GM13976 (cell line): ENCODE measurements at regions not wholly inside any gene's neighbourhood (a gene's known extent, or its start where the extent isn't known, plus 50 kb on each side); places are given as distances from the start of the nearest gene placed in this dataset.

Experiments used
- DNase-seq: peaks from one replicate; pipeline ENCODE4 v3.0.0; 2012; ENCODE audit warnings: low spot score
- in situ Hi-C: fragments of 300-500 bp; cut with MboI; formaldehyde crosslinking; loops from one replicate; pipeline ENCODE4 v1.12.0; 2022; ENCODE audit warnings: low sequenced_read_pairs, mixed read lengths, inconsistent platforms; ENCODE audit not compliant: unreplicated experiment
- TF ChIP-seq, protein P1 (sequence below): IDR thresholded peaks from 2 replicates; pipeline ENCODE4 v1.5.1; 2012; ENCODE audit warnings: borderline replicate concordance, mild to moderate bottlenecking; ENCODE audit not compliant: insufficient read depth; ENCODE audit errors: extremely low read depth, missing control alignments, control extremely low read depth

DNA sequence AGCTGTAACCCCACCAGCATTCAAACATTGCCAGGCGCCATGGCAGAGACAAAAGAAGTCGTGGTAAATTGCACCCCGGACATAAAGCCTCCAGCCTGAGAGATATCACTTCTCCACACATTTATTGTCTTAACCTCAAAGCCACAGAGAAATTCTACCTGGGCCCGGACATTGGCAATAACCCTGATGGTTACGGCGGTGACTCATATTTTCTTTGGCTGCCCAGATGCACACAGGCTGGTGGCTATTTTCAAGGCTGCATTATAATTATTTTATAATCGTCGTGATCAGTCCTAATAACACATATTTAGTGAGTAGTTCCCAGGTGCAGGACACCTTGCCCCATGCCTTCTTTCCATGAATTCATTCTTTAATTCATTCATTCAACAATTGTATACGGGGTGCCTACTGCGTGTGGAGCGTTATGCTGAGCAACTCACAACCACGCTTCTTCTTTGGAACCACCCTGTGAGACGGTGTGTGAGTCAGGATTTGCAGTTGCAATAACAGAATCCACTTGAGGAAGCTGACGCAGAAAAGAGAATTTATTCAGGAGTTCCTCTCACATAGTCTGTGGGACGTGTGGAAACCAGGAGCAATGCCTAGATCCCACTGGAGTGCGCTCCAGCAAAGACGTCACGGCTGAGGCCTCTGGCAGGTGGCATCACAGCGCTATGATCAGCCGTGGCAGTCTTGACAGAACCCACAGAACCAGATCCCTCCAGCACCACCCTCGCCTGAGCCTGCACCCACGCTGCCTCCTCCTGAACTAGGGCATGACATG is 245.7 kb downstream of the FOXL1 start:
- in situ Hi-C loops, result no loop called here
- no peak for DNase-seq
- TF ChIP-seq, protein P1, sequence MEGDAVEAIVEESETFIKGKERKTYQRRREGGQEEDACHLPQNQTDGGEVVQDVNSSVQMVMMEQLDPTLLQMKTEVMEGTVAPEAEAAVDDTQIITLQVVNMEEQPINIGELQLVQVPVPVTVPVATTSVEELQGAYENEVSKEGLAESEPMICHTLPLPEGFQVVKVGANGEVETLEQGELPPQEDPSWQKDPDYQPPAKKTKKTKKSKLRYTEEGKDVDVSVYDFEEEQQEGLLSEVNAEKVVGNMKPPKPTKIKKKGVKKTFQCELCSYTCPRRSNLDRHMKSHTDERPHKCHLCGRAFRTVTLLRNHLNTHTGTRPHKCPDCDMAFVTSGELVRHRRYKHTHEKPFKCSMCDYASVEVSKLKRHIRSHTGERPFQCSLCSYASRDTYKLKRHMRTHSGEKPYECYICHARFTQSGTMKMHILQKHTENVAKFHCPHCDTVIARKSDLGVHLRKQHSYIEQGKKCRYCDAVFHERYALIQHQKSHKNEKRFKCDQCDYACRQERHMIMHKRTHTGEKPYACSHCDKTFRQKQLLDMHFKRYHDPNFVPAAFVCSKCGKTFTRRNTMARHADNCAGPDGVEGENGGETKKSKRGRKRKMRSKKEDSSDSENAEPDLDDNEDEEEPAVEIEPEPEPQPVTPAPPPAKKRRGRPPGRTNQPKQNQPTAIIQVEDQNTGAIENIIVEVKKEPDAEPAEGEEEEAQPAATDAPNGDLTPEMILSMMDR, result no peak

- TF ChIP-seq, protein P1, result no peak
- in situ Hi-C loops, result no loop called here
- no peak for DNase-seq
Observed at GRCh38 chr16:86824751-86825296, 246.5 kb downstream of the FOXL1 start.

DNA sequence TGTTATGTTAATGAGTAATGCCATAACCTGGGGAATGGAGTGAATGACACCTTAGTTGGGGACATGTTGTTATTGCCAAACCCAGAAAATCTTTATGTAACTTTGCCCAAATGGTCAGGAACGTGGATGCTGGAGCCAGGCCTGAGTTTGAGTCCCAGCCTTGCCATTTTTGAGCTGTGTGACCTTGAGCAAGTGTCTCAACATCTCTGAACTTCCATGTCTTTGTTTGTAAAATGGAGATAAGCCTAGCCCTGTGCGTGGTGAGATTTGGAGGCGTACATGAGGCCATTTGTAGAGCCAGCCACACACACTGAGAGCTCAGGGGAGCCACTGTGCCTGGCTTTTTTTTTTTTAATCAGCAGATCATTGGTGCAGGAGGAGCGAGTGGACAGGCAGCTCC is 247.3 kb downstream of the FOXL1 start:
- TF ChIP-seq, protein P1, result no peak
- no peak for DNase-seq
- in situ Hi-C loops, result no loop called here

- in situ Hi-C loops, result no loop called here
- DNase-seq, result no peak
- TF ChIP-seq, protein P1, result no peak
Observed at GRCh38 chr16:86826941-86827340, 248.6 kb downstream of the FOXL1 start.

DNA sequence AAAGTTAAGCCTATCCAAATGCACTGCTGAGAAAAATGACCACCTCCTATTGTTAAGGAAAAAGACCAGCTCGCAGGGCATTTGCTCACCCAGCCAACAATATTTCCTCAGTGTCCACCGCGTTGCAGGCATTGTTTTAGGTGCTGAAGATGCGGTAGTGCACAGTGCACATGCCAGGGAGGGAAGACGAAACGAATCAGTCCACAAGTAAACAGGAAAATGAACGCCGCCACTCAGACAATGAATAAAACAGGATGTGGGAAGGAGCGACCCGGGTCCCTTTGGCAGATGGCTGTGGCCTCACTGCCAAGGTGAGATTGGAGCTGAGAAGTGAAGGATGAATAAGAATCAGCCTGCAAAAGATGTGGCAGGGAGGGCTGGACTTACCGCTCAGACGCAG is 249.2 kb downstream of the FOXL1 start:
- in situ Hi-C loops, result no loop called here
- TF ChIP-seq, protein P1, result no peak
- no peak for DNase-seq

DNA sequence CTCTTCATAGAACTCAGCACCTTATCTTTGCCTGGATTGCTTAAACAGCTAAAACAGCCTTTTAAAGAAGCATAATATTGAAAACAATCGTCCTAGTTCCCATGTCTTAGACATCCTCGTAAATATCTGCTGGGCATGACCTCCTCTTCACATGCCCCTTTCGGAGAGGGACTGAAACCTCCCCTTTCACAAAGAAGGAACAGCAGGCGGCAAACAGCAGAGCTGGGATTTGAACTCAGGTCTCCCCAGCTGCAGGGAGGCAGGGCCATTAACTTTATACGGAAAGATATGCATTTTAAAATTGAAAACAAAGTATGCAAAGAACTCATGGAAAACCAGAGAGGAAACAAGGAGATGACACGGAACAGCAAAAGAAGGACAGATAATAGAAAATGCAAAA is 249.9 kb downstream of the FOXL1 start:
- in situ Hi-C loops, result no loop called here
- TF ChIP-seq, protein P1, result no peak
- no peak for DNase-seq
